Tibial artery (tissue), 4 donors: ENCODE measurements at regions not wholly inside any gene's neighbourhood (a gene's known extent, or its start where the extent isn't known, plus 50 kb on each side); places are given as distances from the start of the nearest gene placed in this dataset.

Experiments
- DNase-seq, 2 donors: peaks; one replicate each; pipeline ENCODE4 v3.0.0-alpha.2; 2019
- H3K27ac ChIP-seq, 2 donors: fragments of 200-600 bp; sonication (generic) in 1 of 2; 1 replicate in 1 of 2; 2 replicates in 1 of 2; pipeline ENCODE4 v1.5.1; 2018 to 2019; ENCODE audit warnings: mild to moderate bottlenecking in 1 of 2
- H3K27me3 ChIP-seq, 2 donors: fragments of 200-600 bp; sonication (generic) in 1 of 2; one replicate each; pipeline versions ENCODE4 v1.5.1 to v1.6.0; 2016 to 2019
- H3K36me3 ChIP-seq, 3 donors: fragments of 200-600 bp; sonication (generic) in 2 of 3; one replicate each; pipeline ENCODE4 v1.5.1; 2016 to 2019; ENCODE audit warnings: mild to moderate bottlenecking in 2 of 3
- H3K4me1 ChIP-seq, 4 donors: fragments of 200-600 bp; sonication (generic) in 2 of 4; 1 replicate in 3 of 4; 2 replicates in 1 of 4; pipeline ENCODE4 v1.5.1; 2016 to 2019
- H3K4me3 ChIP-seq, 2 donors: fragments of 200-600 bp; sonication (generic) in 1 of 2; 1 replicate in 1 of 2; 2 replicates in 1 of 2; pipeline ENCODE4 v1.5.1; 2018 to 2019; ENCODE audit warnings: mild to moderate bottlenecking in 2 of 2
- H3K9me3 ChIP-seq, 3 donors: fragments of 200-600 bp; sonication (generic) in 1 of 3; one replicate each; pipeline ENCODE4 v1.5.1; 2016 to 2019
- intact Hi-C: fragments of 100-400 bp; cut with DNase I; formaldehyde crosslinking; loops from one replicate; pipeline ENCODE4 v1.15.0; 2023; ENCODE audit warnings: low total_unique reads
- TF ChIP-seq, protein P1 (sequence below), 2 experiments: fragments of 200-600 bp in 1 of 2; fragments of 450-650 bp in 1 of 2; IDR thresholded peaks; one replicate each; pipeline ENCODE4 v1.5.1; 2017 to 2019; ENCODE audit warnings: antibody characterized with exemption in 2 of 2, mild to moderate bottlenecking in 1 of 2, moderate library complexity in 1 of 2

DNA sequence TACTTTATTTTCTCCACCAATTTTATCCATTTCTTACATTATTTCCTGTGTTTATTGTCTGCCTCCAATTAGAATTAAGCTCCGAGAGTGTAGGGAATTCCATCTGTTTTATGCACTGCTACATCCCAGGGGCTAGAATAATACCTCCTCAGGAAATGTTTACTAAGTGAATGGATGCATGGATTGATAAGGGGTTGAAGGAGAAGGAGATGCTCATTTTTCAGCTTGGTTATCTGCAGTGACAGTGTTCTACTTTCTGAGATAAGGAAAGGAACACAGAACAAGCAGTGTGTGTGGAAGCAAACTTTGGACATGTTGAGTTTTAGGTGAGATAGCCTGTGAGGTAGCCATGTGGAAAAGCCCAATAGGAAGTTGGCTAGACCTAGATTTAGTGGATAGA lies 164.6 kb upstream of the HMGA2 start:
- H3K36me3 ChIP-seq = no peaks in the 10 kb centered on the region
- no peaks in the 10 kb centered on the region for H3K4me1 ChIP-seq
- intact Hi-C loops = no loop called here
- H3K9me3 ChIP-seq = no peaks in the 10 kb centered on the region
- H3K27ac ChIP-seq = no peak overlapping the region
- TF ChIP-seq, protein P1, sequence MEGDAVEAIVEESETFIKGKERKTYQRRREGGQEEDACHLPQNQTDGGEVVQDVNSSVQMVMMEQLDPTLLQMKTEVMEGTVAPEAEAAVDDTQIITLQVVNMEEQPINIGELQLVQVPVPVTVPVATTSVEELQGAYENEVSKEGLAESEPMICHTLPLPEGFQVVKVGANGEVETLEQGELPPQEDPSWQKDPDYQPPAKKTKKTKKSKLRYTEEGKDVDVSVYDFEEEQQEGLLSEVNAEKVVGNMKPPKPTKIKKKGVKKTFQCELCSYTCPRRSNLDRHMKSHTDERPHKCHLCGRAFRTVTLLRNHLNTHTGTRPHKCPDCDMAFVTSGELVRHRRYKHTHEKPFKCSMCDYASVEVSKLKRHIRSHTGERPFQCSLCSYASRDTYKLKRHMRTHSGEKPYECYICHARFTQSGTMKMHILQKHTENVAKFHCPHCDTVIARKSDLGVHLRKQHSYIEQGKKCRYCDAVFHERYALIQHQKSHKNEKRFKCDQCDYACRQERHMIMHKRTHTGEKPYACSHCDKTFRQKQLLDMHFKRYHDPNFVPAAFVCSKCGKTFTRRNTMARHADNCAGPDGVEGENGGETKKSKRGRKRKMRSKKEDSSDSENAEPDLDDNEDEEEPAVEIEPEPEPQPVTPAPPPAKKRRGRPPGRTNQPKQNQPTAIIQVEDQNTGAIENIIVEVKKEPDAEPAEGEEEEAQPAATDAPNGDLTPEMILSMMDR (IDR thresholded peaks at IDR 0.05) = no peak
- H3K4me3 ChIP-seq = no peak overlapping the region
- no peak for DNase-seq
- H3K27me3 ChIP-seq = no peaks in the 10 kb centered on the region

DNA sequence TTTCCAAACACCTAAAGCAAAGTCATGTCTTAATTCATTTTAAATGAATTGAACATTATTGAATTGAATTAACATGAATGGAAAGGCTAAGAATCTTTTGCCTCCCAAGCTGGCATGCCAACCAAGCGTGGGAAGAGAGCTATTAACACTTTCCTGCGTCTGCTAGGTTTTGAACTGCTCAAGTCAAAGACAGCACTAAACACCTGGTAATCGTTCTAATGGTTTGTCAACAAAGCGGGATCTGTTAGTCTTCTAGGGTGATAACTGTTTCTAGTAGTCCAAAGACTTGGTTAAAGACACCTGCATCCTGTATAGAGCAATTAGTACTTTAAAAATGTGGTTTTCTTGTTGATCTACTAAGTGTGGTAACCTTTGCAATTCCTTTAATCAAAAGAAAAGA lies 164.2 kb upstream of the HMGA2 start:
- Histone ChIP-seq H3K9me3 (no peaks in the 10 kb centered on the region), H3K36me3 (no peaks in the 10 kb centered on the region), H3K27ac (no peak overlapping the region), H3K4me3 (no peak overlapping the region), H3K27me3 (no peaks in the 10 kb centered on the region), H3K4me1 (no peaks in the 10 kb centered on the region)
- intact Hi-C loops = no loop called here
- TF ChIP-seq, protein P1 (IDR thresholded peaks at IDR 0.05) = no peak
- no peak for DNase-seq

DNA sequence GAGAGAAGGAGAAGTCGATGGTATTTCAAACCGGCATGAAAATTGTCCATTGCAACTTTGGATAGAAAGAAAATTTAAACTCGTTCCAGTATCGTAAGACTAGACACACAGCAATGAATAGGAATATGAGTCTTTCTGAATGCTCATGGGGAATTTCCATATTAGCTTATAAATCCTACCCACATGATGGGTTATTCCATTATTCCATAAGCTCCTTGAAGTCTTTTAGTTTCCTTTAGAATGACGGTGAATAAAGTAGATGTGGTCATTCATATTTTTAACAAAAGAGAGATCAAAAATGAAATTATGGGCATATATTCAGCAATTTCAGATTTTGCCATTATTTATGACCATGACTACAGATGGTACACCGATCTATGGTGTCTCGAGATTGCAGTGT lies 163.4 kb upstream of the HMGA2 start:
- H3K4me3 ChIP-seq = no peak overlapping the region

DNA sequence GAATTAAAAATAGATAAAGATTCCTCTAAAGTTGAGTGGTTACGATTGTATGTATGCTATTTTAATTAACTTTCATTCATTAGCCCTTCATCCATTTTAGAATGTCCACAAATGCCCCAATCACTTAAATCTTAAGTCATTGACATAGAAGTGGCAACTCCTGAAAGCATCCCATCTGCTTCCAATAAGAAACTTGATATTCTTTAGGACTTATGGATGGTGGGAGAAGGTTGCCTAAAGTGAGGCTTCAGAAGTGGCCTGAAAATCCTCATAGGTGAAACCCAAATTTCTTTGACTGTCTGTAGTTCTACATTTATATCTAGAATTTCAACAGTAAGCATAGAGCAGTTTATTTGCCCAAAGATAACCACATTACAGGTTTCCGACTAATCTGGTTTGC lies 161.7 kb upstream of the HMGA2 start:
- no peaks in the 10 kb centered on the region for H3K9me3 ChIP-seq

More for the DNA sequence above, 163.4 kb upstream of the HMGA2 start:
- TF ChIP-seq, protein P1 (IDR thresholded peaks at IDR 0.05) = no peak
- Histone ChIP-seq H3K36me3 (no peaks in the 10 kb centered on the region), H3K27me3 (no peaks in the 10 kb centered on the region), H3K9me3 (no peaks in the 10 kb centered on the region), H3K27ac (no peak overlapping the region), H3K4me1 (no peaks in the 10 kb centered on the region)
- intact Hi-C loops = no loop called here
- DNase-seq = no peak

DNA sequence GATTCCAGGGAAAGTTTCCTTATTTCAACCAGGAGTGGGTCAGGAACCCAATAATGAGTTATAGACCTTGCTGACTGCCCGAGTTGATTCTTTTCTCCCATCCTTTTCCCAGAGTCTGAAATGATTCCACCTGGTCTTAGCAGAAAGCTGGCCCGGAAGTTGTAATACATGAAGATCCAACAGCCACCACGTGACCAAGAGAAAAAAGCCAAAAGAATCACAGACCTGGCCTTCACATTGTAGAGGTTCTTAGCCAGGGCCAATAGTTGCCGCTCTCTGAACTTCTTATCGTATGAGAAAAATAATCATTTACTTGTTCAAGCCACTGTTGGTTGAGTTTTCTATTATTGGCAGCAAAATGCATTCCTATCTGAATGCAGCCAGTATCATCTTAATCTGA lies 161.2 kb upstream of the HMGA2 start:
- DNase-seq = no peak
- Histone ChIP-seq H3K27me3 (no peaks in the 10 kb centered on the region), H3K9me3 (no peaks in the 10 kb centered on the region), H3K27ac (no peak overlapping the region), H3K36me3 (no peaks in the 10 kb centered on the region), H3K4me3 (no peak overlapping the region), H3K4me1 (no peaks in the 10 kb centered on the region)
- TF ChIP-seq, protein P1 (IDR thresholded peaks at IDR 0.05) = no peak
- intact Hi-C loops = no loop called here

More for the DNA sequence above, 161.7 kb upstream of the HMGA2 start:
- H3K4me3 ChIP-seq = no peak overlapping the region
- no peaks in the 10 kb centered on the region for H3K27me3 ChIP-seq
- intact Hi-C loops = no loop called here
- H3K36me3 ChIP-seq = no peaks in the 10 kb centered on the region
- no peaks in the 10 kb centered on the region for H3K4me1 ChIP-seq
- TF ChIP-seq, protein P1 (IDR thresholded peaks at IDR 0.05) = no peak
- no peak overlapping the region for H3K27ac ChIP-seq
- no peak for DNase-seq

DNA sequence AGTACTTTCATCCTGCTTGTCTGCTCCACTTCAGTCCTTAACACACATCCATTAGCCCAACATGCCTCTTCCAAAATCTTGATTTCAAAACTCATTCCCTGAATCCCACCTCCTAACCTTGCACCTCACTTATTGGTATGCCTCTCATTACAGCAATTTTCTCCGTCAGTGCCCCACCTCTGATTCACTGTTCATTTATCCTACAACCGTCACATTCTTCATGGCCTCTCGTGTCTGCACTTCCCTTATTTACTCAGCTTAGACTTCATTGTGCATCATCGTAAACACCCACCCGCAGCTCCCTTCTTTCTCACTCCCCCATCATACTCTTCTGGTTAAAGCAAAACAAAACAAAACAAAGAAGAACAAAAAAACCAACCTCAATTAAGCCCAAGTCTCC lies 160.6 kb upstream of the HMGA2 start:
- Histone ChIP-seq H3K36me3 (no peaks in the 10 kb centered on the region), H3K4me1 (no peaks in the 10 kb centered on the region), H3K27me3 (no peaks in the 10 kb centered on the region), H3K4me3 (no peak overlapping the region), H3K9me3 (no peaks in the 10 kb centered on the region), H3K27ac (no peak overlapping the region)
- TF ChIP-seq, protein P1 (IDR thresholded peaks at IDR 0.05) = no peak
- intact Hi-C loops = no loop called here
- DNase-seq = no peak
